ENCODE measurements at regions not wholly inside any gene's neighbourhood (a gene's known extent, or its start where the extent isn't known, plus 50 kb on each side); places are given as distances from the start of the nearest gene placed in this dataset.

- Histone ChIP-seq H3K27ac (no peak overlapping the region), H3K4me3 (no peak overlapping the region), H3K9me3 (peaks cover 0 to 9% (median 0%) of the 10 kb centered on the region in 3 donors), H3K4me1 (no peaks in the 10 kb centered on the region), H3K36me3 (no peaks in the 10 kb centered on the region), H3K27me3 (peaks cover 0 to 2% of the 10 kb centered on the region in 2 donors)
- TF ChIP-seq, protein P1, sequence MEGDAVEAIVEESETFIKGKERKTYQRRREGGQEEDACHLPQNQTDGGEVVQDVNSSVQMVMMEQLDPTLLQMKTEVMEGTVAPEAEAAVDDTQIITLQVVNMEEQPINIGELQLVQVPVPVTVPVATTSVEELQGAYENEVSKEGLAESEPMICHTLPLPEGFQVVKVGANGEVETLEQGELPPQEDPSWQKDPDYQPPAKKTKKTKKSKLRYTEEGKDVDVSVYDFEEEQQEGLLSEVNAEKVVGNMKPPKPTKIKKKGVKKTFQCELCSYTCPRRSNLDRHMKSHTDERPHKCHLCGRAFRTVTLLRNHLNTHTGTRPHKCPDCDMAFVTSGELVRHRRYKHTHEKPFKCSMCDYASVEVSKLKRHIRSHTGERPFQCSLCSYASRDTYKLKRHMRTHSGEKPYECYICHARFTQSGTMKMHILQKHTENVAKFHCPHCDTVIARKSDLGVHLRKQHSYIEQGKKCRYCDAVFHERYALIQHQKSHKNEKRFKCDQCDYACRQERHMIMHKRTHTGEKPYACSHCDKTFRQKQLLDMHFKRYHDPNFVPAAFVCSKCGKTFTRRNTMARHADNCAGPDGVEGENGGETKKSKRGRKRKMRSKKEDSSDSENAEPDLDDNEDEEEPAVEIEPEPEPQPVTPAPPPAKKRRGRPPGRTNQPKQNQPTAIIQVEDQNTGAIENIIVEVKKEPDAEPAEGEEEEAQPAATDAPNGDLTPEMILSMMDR (IDR thresholded peaks at IDR 0.05), result no peak
- intact Hi-C loops (cut with DNase I; ENCODE audit: low total_unique reads), result no loop called here
- no peak for DNase-seq
Observed at GRCh38 chr10:131514454-131514853, 202.9 kb upstream of the TCERG1L start.

DNA sequence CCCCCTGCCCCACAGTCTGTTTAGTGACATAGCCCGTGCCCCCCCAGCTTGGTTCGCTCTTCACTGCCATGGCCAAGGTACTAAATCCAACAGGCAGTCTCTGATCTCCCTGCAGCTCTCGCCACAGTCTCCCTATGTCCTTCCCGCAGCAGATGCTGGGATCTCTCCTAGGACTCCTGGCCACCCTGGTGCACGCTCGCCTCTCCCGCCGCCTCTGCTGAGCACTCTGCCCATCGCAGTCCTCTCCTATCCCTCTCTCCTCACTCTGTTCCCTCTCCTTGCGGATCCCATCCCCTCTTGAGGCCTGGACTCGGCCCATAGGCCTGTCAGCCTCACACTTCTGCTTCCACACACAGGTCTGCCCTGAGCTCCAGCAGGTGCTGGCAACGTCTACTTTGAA is 204.8 kb upstream of the TCERG1L start:
- no peak for DNase-seq
- H3K9me3 ChIP-seq, result no peaks in the 10 kb centered on the region
- TF ChIP-seq, protein P1 (IDR thresholded peaks at IDR 0.05), result no peak
- no peak overlapping the region for H3K27ac ChIP-seq
- H3K4me1 ChIP-seq, result no peaks in the 10 kb centered on the region
- H3K36me3 ChIP-seq, result no peaks in the 10 kb centered on the region
- H3K27me3 ChIP-seq, result peaks cover 0 to 2% of the 10 kb centered on the region in 2 donors
- intact Hi-C loops (cut with DNase I; ENCODE audit: low total_unique reads), result no loop called here
- no peak overlapping the region for H3K4me3 ChIP-seq

DNA sequence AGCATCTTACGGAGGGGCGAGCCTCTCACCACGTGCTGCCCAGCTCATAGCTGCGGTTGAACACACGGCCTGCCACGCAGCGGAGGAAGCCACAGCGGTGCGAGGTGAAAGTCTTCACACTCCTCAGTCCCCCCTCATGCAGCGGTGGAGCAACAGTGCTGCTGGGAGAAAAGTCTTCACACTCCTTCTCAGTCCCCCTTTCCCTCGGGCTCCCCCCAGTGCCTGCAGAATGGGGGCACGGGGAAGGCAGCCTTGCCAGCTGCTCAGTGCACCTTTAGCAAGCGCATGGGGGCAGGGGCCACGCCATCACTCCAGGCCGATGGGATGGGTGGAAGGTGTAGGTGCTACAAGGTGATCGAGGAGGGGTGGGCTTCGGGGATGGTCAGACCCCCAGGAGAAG is 206.3 kb upstream of the TCERG1L start:
- Histone ChIP-seq H3K27ac (no peak overlapping the region), H3K4me1 (no peaks in the 10 kb centered on the region), H3K9me3 (no peaks in the 10 kb centered on the region), H3K36me3 (no peaks in the 10 kb centered on the region), H3K4me3 (no peak overlapping the region), H3K27me3 (peaks cover 0 to 2% of the 10 kb centered on the region in 2 donors)
- TF ChIP-seq, protein P1 (IDR thresholded peaks at IDR 0.05), result no peak
- intact Hi-C loops (cut with DNase I; ENCODE audit: low total_unique reads), result no loop called here
- peak in 1 of 2 donors; percentile 59 for DNase-seq

GRCh38 chr10:131519723-131520605 is 208.4 kb upstream of the TCERG1L start:
- H3K27ac ChIP-seq, result no peak overlapping the region
- intact Hi-C loops (cut with DNase I; ENCODE audit: low total_unique reads), result no loop called here
- TF ChIP-seq, protein P1 (IDR thresholded peaks at IDR 0.05), result no peak
- DNase-seq, result no peak
- no peak overlapping the region for H3K4me3 ChIP-seq
- no peaks in the 10 kb centered on the region for H3K9me3 ChIP-seq
- H3K27me3 ChIP-seq, result no peaks in the 10 kb centered on the region
- no peaks in the 10 kb centered on the region for H3K36me3 ChIP-seq
- H3K4me1 ChIP-seq, result no peaks in the 10 kb centered on the region

DNA sequence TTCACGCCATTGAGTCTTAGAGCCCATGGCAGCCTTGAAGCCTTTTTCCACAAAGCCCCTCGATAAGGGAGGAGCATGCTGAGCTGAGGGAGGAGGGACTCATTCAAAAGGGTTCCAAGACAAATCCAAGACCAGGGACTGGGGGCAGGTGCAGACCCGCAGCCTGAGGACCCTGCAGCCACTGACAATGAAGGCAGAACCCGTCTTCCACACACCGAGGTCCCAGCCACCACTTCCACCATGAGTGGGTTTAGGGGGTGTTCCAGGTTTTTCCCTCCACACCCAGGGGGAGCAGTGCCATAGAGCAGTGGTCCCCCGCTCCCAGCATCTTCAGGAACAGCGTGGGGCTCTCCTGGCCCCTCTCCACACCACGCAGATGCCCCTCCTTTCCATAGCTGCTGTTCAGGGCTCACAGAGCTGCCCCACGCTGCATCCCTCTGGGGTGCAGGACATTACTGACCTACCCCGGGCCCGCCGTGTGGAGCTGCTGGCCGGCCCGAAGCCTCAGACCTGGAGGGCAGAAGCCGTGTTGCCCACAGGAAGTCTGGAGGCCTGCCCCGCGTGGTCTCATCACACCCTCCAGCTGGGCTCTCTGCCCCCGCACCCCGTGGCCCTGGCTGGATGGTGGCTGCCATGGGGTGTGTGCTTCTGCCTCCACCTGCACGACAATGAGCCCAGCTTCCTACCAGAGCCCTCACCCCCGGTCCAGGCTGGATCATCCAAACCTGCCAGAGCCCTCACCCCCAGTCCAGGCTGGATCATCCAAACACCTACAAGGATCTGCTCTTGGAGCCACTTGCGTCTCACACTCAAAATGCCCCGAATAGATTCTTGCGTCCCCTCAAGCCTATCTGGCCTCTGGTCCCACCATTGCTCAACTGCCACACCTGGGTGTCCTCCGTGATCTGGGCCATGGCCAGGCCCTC is 220.0 kb upstream of the TCERG1L start:
- intact Hi-C loops (cut with DNase I; ENCODE audit: low total_unique reads), result no loop called here
- H3K27me3 ChIP-seq, result no peaks in the 10 kb centered on the region
- no peak overlapping the region for H3K27ac ChIP-seq
- TF ChIP-seq, protein P1 (IDR thresholded peaks at IDR 0.05), result no peak
- H3K36me3 ChIP-seq, result no peaks in the 10 kb centered on the region
- no peaks in the 10 kb centered on the region for H3K9me3 ChIP-seq
- no peak for DNase-seq
- no peaks in the 10 kb centered on the region for H3K4me1 ChIP-seq
- no peak overlapping the region for H3K4me3 ChIP-seq

Data from tibial artery (tissue), 4 donors.